ENCODE measurements at regions not wholly inside any gene's neighbourhood (a gene's known extent, or its start where the extent isn't known, plus 50 kb on each side); places are given as distances from the start of the nearest gene placed in this dataset.

GRCh38 chr6:163671355-163671754 is 256.8 kb downstream of the QKI start (continued):
- TF ChIP-seq FOXP4 (CRISPR knock-in tag; IDR thresholded peaks at IDR 0.05; ENCODE audit: borderline replicate concordance) (no peak), E2F6 (IDR thresholded peaks at IDR 0.05; ENCODE audit: borderline replicate concordance in 1 of 2, extremely low read depth in 1 of 2, insufficient read depth in 1 of 2, insufficient read length in 1 of 2, low read depth in 1 of 2, low read length in 1 of 2, poor library complexity in 1 of 2, severe bottlenecking in 1 of 2) (peak; percentile 50 to 55), COPS2 (conservative IDR thresholded peaks at IDR 0.05) (no peak), PTTG1 (tag; IDR thresholded peaks at IDR 0.05; ENCODE audit: low read depth) (no peak), DIDO1 (tag; IDR thresholded peaks at IDR 0.05; ENCODE audit: low read depth) (no peak), USF1 (CRISPR knock-in tag; IDR thresholded peaks at IDR 0.05) (peak; percentile 98), MLLT1 (IDR thresholded peaks at IDR 0.05) (no peak), SMAD1 (IDR thresholded peaks at IDR 0.05; ENCODE audit: low read depth, low read length, partially characterized antibody) (no peak), ETV5 (CRISPR knock-in tag; IDR thresholded peaks at IDR 0.05; ENCODE audit: low read depth) (no peak), NFYB (IDR thresholded peaks at IDR 0.05; ENCODE audit: extremely low read depth, insufficient read length) (peak; percentile 95), NUFIP1 (IDR thresholded peaks at IDR 0.05; ENCODE audit: partially characterized antibody) (no peak), CBFA2T2 (conservative IDR thresholded peaks at IDR 0.05) (peak; percentile 22; the same call in 1 of the 2 replicates), RBM25 (IDR thresholded peaks at IDR 0.05; ENCODE audit: low read depth, low read length, severe bottlenecking) (peak; percentile 70), L3MBTL2 (IDR thresholded peaks at IDR 0.05) (peak; percentile 25; the same call in 1 of the 2 replicates), SRSF7 (optimal IDR thresholded peaks at IDR 0.05; ENCODE audit: low read depth, low read length) (no peak), FOS (IDR thresholded peaks at IDR 0.05; ENCODE audit: extremely low read depth, insufficient read length) (peak; percentile 55), ZBED1 (IDR thresholded peaks at IDR 0.05) (no peak), CREB1 (IDR thresholded peaks at IDR 0.05) (peak; percentile 43; the same call in 1 of the 2 replicates), CREB1 (CRISPR knock-in tag; IDR thresholded peaks at IDR 0.05) (peak; percentile 81), CBX1 (IDR thresholded peaks at IDR 0.05; ENCODE audit: low read depth) (peak; percentile 56; the same call in 1 of the 2 replicates), NR2C1 (IDR thresholded peaks at IDR 0.05) (no peak), NR2C1 (tag; IDR thresholded peaks at IDR 0.05) (no peak), ATF3 (IDR thresholded peaks at IDR 0.05) (peak; percentile 32; the same call in 1 of the 2 replicates), ATF3 (CRISPR knock-in tag; conservative IDR thresholded peaks at IDR 0.05) (no peak), MAX (CRISPR knock-in tag; IDR thresholded peaks at IDR 0.05) (peak; percentile 32; the same call in 1 of the 2 replicates)

All from K562 (cell line).